Trophoblast cell (in vitro differentiated cells and primary cell): ENCODE measurements at regions not wholly inside any gene's neighbourhood (a gene's known extent, or its start where the extent isn't known, plus 50 kb on each side); places are given as distances from the start of the nearest gene placed in this dataset.

Experiments
- DNase-seq, 2 donors: peaks; one replicate each; pipeline ENCODE4 v3.0.0-alpha.2; 2016
- H2AFZ ChIP-seq: 2 replicates; pipeline ENCODE4 v1.6.1; 2013; ENCODE audit warnings: low read length, moderate library complexity, mild to moderate bottlenecking; ENCODE audit not compliant: insufficient read depth, poor library complexity
- H2AK5ac ChIP-seq: 2 replicates; pipeline ENCODE4 v1.6.1; 2013; ENCODE audit warnings: mild to moderate bottlenecking, low read length
- H2BK120ac ChIP-seq: 2 replicates; pipeline ENCODE4 v1.6.1; 2013; ENCODE audit warnings: low read length, mild to moderate bottlenecking, moderate library complexity; ENCODE audit not compliant: insufficient read depth, poor library complexity
- H2BK12ac ChIP-seq: 2 replicates; pipeline ENCODE4 v1.6.1; 2013; ENCODE audit warnings: mild to moderate bottlenecking, low read length, moderate library complexity
- H2BK5ac ChIP-seq: 2 replicates; pipeline ENCODE4 v1.6.1; 2013; ENCODE audit warnings: low read length, low read depth, moderate library complexity, mild to moderate bottlenecking; ENCODE audit not compliant: poor library complexity
- H3K14ac ChIP-seq: 2 replicates; pipeline ENCODE4 v1.6.1; 2013; ENCODE audit warnings: mild to moderate bottlenecking, low read length
- H3K18ac ChIP-seq: 2 replicates; pipeline ENCODE4 v1.6.1; 2013; ENCODE audit warnings: mild to moderate bottlenecking, low read length
- H3K23ac ChIP-seq: 2 replicates; pipeline ENCODE4 v1.6.1; 2013; ENCODE audit warnings: low read length
- H3K27ac ChIP-seq: 2 replicates; pipeline ENCODE4 v1.5.1; 2013; ENCODE audit warnings: low read depth, mild to moderate bottlenecking, inconsistent platforms, low read length, moderate library complexity
- H3K27me3 ChIP-seq: 2 replicates; pipeline ENCODE4 v1.6.1; 2013; ENCODE audit warnings: inconsistent platforms, mild to moderate bottlenecking, low read length, moderate library complexity; ENCODE audit not compliant: insufficient read depth
- H3K36me3 ChIP-seq, 2 experiments: 1 replicate in 1 of 2; 2 replicates in 1 of 2; pipeline ENCODE4 v1.6.1; 2013; ENCODE audit warnings: low read length in 2 of 2, mild to moderate bottlenecking in 2 of 2, moderate library complexity in 1 of 2; ENCODE audit not compliant: insufficient read depth in 2 of 2, control insufficient read depth in 1 of 2
- H3K4ac ChIP-seq: 2 replicates; pipeline ENCODE4 v1.6.1; 2013; ENCODE audit warnings: low read depth, mild to moderate bottlenecking, low read length, moderate library complexity
- H3K4me1 ChIP-seq, 2 experiments: 1 replicate in 1 of 2; 2 replicates in 1 of 2; pipeline ENCODE4 v1.6.1; 2013; ENCODE audit warnings: low read length in 2 of 2, mild to moderate bottlenecking in 2 of 2, moderate library complexity in 1 of 2; ENCODE audit not compliant: insufficient read depth in 2 of 2, control insufficient read depth in 1 of 2
- H3K4me2 ChIP-seq: 2 replicates; pipeline ENCODE4 v1.6.1; 2013; ENCODE audit warnings: inconsistent platforms, mild to moderate bottlenecking, low read length, moderate library complexity
- H3K4me3 ChIP-seq: 2 replicates; pipeline ENCODE4 v1.5.1; 2013; ENCODE audit warnings: mild to moderate bottlenecking, low read depth, low read length, inconsistent platforms
- H3K79me1 ChIP-seq: one replicate; pipeline ENCODE4 v1.6.1; 2013; ENCODE audit warnings: low read length
- H3K79me2 ChIP-seq: 2 replicates; pipeline ENCODE4 v1.6.1; 2013; ENCODE audit warnings: low read length, mild to moderate bottlenecking; ENCODE audit not compliant: control insufficient read depth, insufficient read depth, poor library complexity
- H3K9ac ChIP-seq: 2 replicates; pipeline ENCODE4 v1.6.1; 2013; ENCODE audit warnings: mild to moderate bottlenecking, low read length
- H3K9me3 ChIP-seq: 2 replicates; pipeline ENCODE4 v1.6.1; 2013; ENCODE audit warnings: low read depth, mild to moderate bottlenecking, control low read depth, inconsistent platforms, low read length; ENCODE audit not compliant: insufficient read depth
- H4K12ac ChIP-seq: 2 replicates; pipeline ENCODE4 v1.6.1; 2013; ENCODE audit warnings: low read depth, mild to moderate bottlenecking, low read length, moderate library complexity
- H4K8ac ChIP-seq: 2 replicates; pipeline ENCODE4 v1.6.1; 2013; ENCODE audit warnings: low read depth, mild to moderate bottlenecking, low read length, moderate library complexity
- H4K91ac ChIP-seq: one replicate; pipeline ENCODE4 v1.6.1; 2013; ENCODE audit warnings: low read depth, mild to moderate bottlenecking, low read length, moderate library complexity
- WGBS: extraction: QIAGEN DNeasy Blood & Tissue Kit; methylation state at CpG from one replicate; pipeline ENCODE4 v1.1.7; 2013; ENCODE audit warnings: missing lambda C conversion rate; ENCODE audit not compliant: insufficient read length, insufficient coverage; ENCODE audit errors: extremely low coverage; 5-methylcytosine and 5-hydroxymethylcytosine counted together

DNA sequence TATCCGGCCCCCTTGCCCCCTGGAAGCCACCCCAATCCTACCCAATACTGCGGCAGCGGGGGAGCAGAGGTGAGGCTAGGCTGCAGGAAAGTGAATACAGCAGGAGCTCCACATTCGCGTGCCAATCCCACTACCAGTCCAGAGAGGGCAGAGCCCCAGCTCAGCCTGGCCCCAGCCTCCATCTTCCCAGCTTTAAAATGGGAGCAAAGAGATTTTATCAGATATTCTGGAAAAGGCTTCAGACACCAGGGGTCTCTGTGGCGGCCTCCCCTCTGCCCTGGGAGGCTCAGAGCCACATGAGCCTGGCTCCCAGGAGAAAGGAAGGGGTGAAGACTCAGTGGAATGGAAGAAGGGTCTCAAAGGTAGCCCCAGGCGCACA, 72.7 kb downstream of the NCOR2 start:
- DNase-seq = no peak
- no peak overlapping the region for H2BK12ac ChIP-seq
- no peak overlapping the region for H3K14ac ChIP-seq
- no peak overlapping the region for H3K4me2 ChIP-seq
- peaks cover 2% of the 10 kb centered on the region for H3K79me1 ChIP-seq
- no peak overlapping the region for H3K4ac ChIP-seq
- H2BK5ac ChIP-seq = no peak overlapping the region
- H3K4me3 ChIP-seq = no peak overlapping the region
- H4K8ac ChIP-seq = no peak overlapping the region
- H2AFZ ChIP-seq = no peak overlapping the region
- no peak overlapping the region for H3K23ac ChIP-seq
- H4K12ac ChIP-seq = no peak overlapping the region
- no CpG with 5 or more reads among the region's 7 CpGs for WGBS
- no peak overlapping the region for H4K91ac ChIP-seq
- no peaks in the 10 kb centered on the region for H3K27me3 ChIP-seq
- H2BK120ac ChIP-seq = no peak overlapping the region
- no peak overlapping the region for H3K18ac ChIP-seq
- no peak overlapping the region for H3K27ac ChIP-seq
- H3K9me3 ChIP-seq = no peaks in the 10 kb centered on the region
- no peak overlapping the region for H3K9ac ChIP-seq
- H3K4me1 ChIP-seq = peaks cover 16 to 29% of the 10 kb centered on the region in 2 experiments
- no peak overlapping the region for H2AK5ac ChIP-seq
- peaks cover 12% of the 10 kb centered on the region for H3K79me2 ChIP-seq
- peaks cover 27 to 29% of the 10 kb centered on the region in 2 experiments for H3K36me3 ChIP-seq

- Histone ChIP-seq H3K9me3 (no peaks in the 10 kb centered on the region), H4K8ac (no peak overlapping the region), H4K12ac (no peak overlapping the region), H3K18ac (no peak overlapping the region), H3K79me2 (peaks cover 8% of the 10 kb centered on the region), H3K4me1 (peaks cover 10 to 22% of the 10 kb centered on the region in 2 experiments), H3K4ac (no peak overlapping the region), H3K36me3 (peaks cover 30 to 34% of the 10 kb centered on the region in 2 experiments), H3K4me3 (no peak overlapping the region), H2BK12ac (no peak overlapping the region), H2AFZ (no peak overlapping the region), H3K79me1 (no peaks in the 10 kb centered on the region), H3K9ac (no peak overlapping the region), H2BK120ac (no peak overlapping the region), H3K14ac (no peak overlapping the region), H3K27me3 (no peaks in the 10 kb centered on the region), H4K91ac (no peak overlapping the region), H3K4me2 (no peak overlapping the region), H3K27ac (no peak overlapping the region), H2AK5ac (no peak overlapping the region), H2BK5ac (no peak overlapping the region), H3K23ac (no peak overlapping the region)
- WGBS = no CpG with 5 or more reads among the region's 27 CpGs
- no peak for DNase-seq
These were observed 73.3 kb downstream of the NCOR2 start for GRCh38 chr12:124493809-124494750.

DNA sequence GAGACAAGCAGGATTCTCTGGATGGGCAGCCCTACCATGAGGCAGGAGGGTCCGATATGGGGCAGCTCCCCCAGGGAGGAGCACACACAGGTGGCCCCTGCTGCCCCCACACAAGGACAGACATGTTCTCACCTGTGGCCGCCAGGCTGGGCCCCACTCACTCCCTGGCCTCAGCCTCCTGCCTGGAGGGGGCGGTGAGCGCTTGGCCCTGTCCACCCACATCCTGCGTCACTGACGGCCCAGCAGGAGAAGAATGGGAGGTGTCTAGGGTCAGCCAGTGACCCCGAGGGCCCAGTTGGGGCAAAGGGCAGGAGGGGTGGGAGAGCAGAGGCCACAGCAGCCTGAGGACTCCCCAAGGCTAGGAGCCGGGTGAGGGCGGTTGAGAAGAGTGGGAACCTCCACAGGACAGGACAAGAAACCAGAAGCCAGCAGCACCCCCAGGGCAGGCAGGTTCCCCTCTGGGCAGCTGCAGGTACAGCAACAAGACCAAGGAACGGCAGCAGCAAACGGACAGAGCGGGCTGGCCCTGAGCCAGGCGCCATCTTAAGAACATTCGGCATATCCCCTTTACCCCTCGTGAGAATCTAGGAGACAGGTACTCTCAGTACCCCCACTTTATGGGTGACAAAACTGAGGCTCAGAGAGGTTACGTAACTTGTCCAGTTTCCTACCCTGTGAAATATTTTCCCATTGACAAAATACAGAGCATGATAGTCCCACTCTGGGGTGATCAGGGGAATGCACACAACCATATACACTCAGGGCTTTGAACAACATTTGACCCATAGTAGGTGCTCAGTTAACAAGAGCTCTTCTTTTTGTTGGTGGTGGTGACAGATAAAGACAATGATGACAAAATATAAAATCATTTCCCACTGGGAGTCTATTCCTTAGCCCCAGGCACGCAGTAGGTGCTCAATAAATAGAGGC, 74.3 kb downstream of the NCOR2 start:
- H4K91ac ChIP-seq = peak overlapping the region; percentile 21
- no peak overlapping the region for H2AFZ ChIP-seq
- H2BK12ac ChIP-seq = no peak overlapping the region
- no peaks in the 10 kb centered on the region for H3K79me1 ChIP-seq
- H3K36me3 ChIP-seq = peaks cover 30 to 34% of the 10 kb centered on the region in 2 experiments
- WGBS = no CpG with 5 or more reads among the region's 17 CpGs
- no peak overlapping the region for H4K8ac ChIP-seq
- H3K9ac ChIP-seq = no peak overlapping the region
- peak; percentile 79 to 84 for DNase-seq
- no peak overlapping the region for H2BK120ac ChIP-seq
- H3K27me3 ChIP-seq = no peaks in the 10 kb centered on the region
- H3K27ac ChIP-seq = no peak overlapping the region
- H3K9me3 ChIP-seq = no peaks in the 10 kb centered on the region
- H3K4ac ChIP-seq = no peak overlapping the region
- no peak overlapping the region for H3K23ac ChIP-seq
- H3K4me2 ChIP-seq = no peak overlapping the region
- H3K4me1 ChIP-seq = peaks cover 10 to 19% of the 10 kb centered on the region in 2 experiments
- no peak overlapping the region for H3K14ac ChIP-seq
- no peak overlapping the region for H3K4me3 ChIP-seq
- H2BK5ac ChIP-seq = no peak overlapping the region
- H4K12ac ChIP-seq = no peak overlapping the region
- H3K18ac ChIP-seq = peak overlapping the region; percentile 26
- H2AK5ac ChIP-seq = no peak overlapping the region
- H3K79me2 ChIP-seq = peaks cover 4% of the 10 kb centered on the region

DNA sequence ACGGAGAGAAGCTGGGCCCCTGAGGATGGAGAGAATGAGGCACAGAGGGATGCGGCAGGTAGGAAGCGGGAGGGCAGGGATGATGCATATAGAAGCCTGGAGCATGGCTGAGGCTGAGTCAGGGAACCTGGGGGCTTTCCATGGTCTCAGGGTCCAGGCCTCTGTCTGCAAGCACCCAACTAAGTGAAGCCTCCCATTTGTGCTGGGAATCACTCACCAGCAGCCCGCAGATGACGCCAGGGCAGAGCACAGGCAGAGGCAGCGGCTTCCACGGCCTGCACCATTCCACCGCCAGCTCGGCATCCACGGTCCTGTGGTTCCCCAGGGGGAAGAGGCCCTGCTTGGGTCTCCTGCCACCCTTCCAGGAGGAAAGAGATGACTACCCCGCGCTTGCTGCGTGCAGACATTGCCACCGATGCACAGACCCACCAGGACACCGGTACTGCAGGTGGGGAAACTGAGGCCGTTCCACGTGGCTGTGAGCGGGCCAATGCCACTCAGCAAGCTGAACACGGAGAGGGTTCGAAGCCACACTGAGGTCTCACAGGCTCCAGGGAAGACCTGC, 75.5 kb downstream of the NCOR2 start:
- no peak overlapping the region for H3K14ac ChIP-seq
- no peak overlapping the region for H4K91ac ChIP-seq
- H3K9ac ChIP-seq = no peak overlapping the region
- peak overlapping the region; percentile 1 for H3K18ac ChIP-seq
- no peak overlapping the region for H2BK120ac ChIP-seq
- no peak overlapping the region for H2AFZ ChIP-seq
- peak overlapping the region; percentile 3 for H3K4ac ChIP-seq
- H3K27ac ChIP-seq = no peak overlapping the region
- H3K79me2 ChIP-seq = no peaks in the 10 kb centered on the region
- H2AK5ac ChIP-seq = no peak overlapping the region
- no peak overlapping the region for H4K8ac ChIP-seq
- DNase-seq = peak; percentile 71 to 89
- peaks cover 0 to 10% of the 10 kb centered on the region in 2 experiments for H3K4me1 ChIP-seq
- H2BK12ac ChIP-seq = no peak overlapping the region
- H3K4me2 ChIP-seq = no peak overlapping the region
- H4K12ac ChIP-seq = no peak overlapping the region
- H3K79me1 ChIP-seq = no peaks in the 10 kb centered on the region
- H3K4me3 ChIP-seq = no peak overlapping the region
- no peaks in the 10 kb centered on the region for H3K27me3 ChIP-seq
- no CpG with 5 or more reads among the region's 20 CpGs for WGBS
- peaks cover 1% of the 10 kb centered on the region for H3K9me3 ChIP-seq
- H2BK5ac ChIP-seq = no peak overlapping the region
- peaks cover 33 to 34% of the 10 kb centered on the region in 2 experiments for H3K36me3 ChIP-seq
- H3K23ac ChIP-seq = no peak overlapping the region
